Neuronal stem cell (in vitro differentiated cells): ENCODE measurements at regions not wholly inside any gene's neighbourhood (a gene's known extent, or its start where the extent isn't known, plus 50 kb on each side); places are given as distances from the start of the nearest gene placed in this dataset.
A peak's percentile ranks its signal among the peaks of the same experiment; 100 is the strongest.

Source experiments
- DNase-seq: peaks from one replicate; pipeline ENCODE4 v3.0.0-alpha.2; 2013; ENCODE audit warnings: low spot score
- H2AFZ ChIP-seq: one replicate; pipeline ENCODE4 v1.6.1; 2013; ENCODE audit warnings: mild to moderate bottlenecking, low read length, inconsistent platforms
- H2AK5ac ChIP-seq: 2 replicates; pipeline ENCODE4 v1.6.1; 2013; ENCODE audit warnings: low read depth, mild to moderate bottlenecking, inconsistent platforms, low read length, moderate library complexity, mixed read lengths
- H2BK120ac ChIP-seq: 2 replicates; pipeline ENCODE4 v1.6.1; 2013; ENCODE audit warnings: low read depth, mild to moderate bottlenecking, inconsistent platforms, low read length, moderate library complexity, mixed read lengths
- H2BK12ac ChIP-seq: one replicate; pipeline ENCODE4 v1.6.1; 2013; ENCODE audit warnings: low read length, inconsistent platforms
- H2BK15ac ChIP-seq: 2 replicates; pipeline ENCODE4 v1.6.1; 2013; ENCODE audit warnings: mild to moderate bottlenecking, low read length, inconsistent platforms, mixed read lengths
- H2BK5ac ChIP-seq: one replicate; pipeline ENCODE4 v1.6.1; 2013; ENCODE audit warnings: inconsistent platforms, mild to moderate bottlenecking, low read length, moderate library complexity
- H3K14ac ChIP-seq: one replicate; pipeline ENCODE4 v1.6.1; 2013; ENCODE audit warnings: low read length, inconsistent platforms
- H3K18ac ChIP-seq: 2 replicates; pipeline ENCODE4 v1.6.1; 2013; ENCODE audit warnings: low read length, inconsistent platforms
- H3K23ac ChIP-seq: 2 replicates; pipeline ENCODE4 v1.6.1; 2013; ENCODE audit warnings: low read depth, mild to moderate bottlenecking, mixed read lengths, low read length, inconsistent platforms; ENCODE audit not compliant: poor library complexity
- H3K27ac ChIP-seq: replicated peaks from 3 replicates; pipeline ENCODE4 v1.5.1; 2013; ENCODE audit warnings: low read length, inconsistent platforms
- H3K27me3 ChIP-seq, 3 experiments: 2 replicates each; pipeline ENCODE4 v1.6.1; 2013; ENCODE audit warnings: low read length in 3 of 3, mild to moderate bottlenecking in 2 of 3, inconsistent platforms in 1 of 3, low read depth in 1 of 3, mixed read lengths in 1 of 3, moderate library complexity in 1 of 3; ENCODE audit not compliant: control insufficient read depth in 3 of 3, insufficient read depth in 3 of 3
- H3K36me3 ChIP-seq, 2 donors: replicated peaks in 1 of 2; 2 replicates each; pipeline ENCODE4 v1.6.1; 2013; ENCODE audit warnings: low read length in 2 of 2; ENCODE audit not compliant: control insufficient read depth in 2 of 2, insufficient read depth in 2 of 2
- H3K4ac ChIP-seq: 2 replicates; pipeline ENCODE4 v1.6.1; 2013; ENCODE audit warnings: inconsistent platforms, mild to moderate bottlenecking, low read length, moderate library complexity
- H3K4me1 ChIP-seq, 2 donors: 1 replicate in 1 of 2; 2 replicates in 1 of 2; pipeline ENCODE4 v1.6.1; 2013; ENCODE audit warnings: low read length in 2 of 2, low read depth in 1 of 2; ENCODE audit not compliant: control insufficient read depth in 2 of 2, insufficient read depth in 1 of 2
- H3K4me2 ChIP-seq: one replicate; pipeline ENCODE4 v1.6.1; 2013; ENCODE audit warnings: mild to moderate bottlenecking, low read length, inconsistent platforms; ENCODE audit not compliant: insufficient read depth, poor library complexity, severe bottlenecking
- H3K4me3 ChIP-seq, 2 donors: 2 replicates each; pipeline ENCODE4 v1.5.1; 2013; ENCODE audit warnings: low read length in 2 of 2, mild to moderate bottlenecking in 2 of 2, inconsistent platforms in 1 of 2, moderate library complexity in 1 of 2
- H3K79me1 ChIP-seq: one replicate; pipeline ENCODE4 v1.6.1; 2013; ENCODE audit warnings: low read depth, mild to moderate bottlenecking, inconsistent platforms, low read length, moderate library complexity
- H3K9ac ChIP-seq: one replicate; pipeline ENCODE4 v1.6.1; 2013; ENCODE audit warnings: mild to moderate bottlenecking, low read depth, low read length, inconsistent platforms; ENCODE audit not compliant: poor library complexity
- H3K9me3 ChIP-seq, 2 donors: replicated peaks in 1 of 2; 2 replicates each; pipeline versions ENCODE3 to v1.6.1; 2013; ENCODE audit warnings: low read length in 2 of 2, mild to moderate bottlenecking in 2 of 2, inconsistent platforms in 1 of 2, low read depth in 1 of 2, mixed read lengths in 1 of 2, moderate library complexity in 1 of 2; ENCODE audit not compliant: control insufficient read depth in 2 of 2, insufficient read depth in 1 of 2
- H4K8ac ChIP-seq: one replicate; pipeline ENCODE4 v1.6.1; 2013; ENCODE audit warnings: low read depth, mild to moderate bottlenecking, inconsistent platforms, low read length, moderate library complexity
- H4K91ac ChIP-seq: one replicate; pipeline ENCODE4 v1.6.1; 2013; ENCODE audit warnings: low read length, low read depth, mild to moderate bottlenecking, inconsistent platforms; ENCODE audit not compliant: poor library complexity
- WGBS, 2 donors: extraction: QIAGEN DNeasy Blood & Tissue Kit; methylation state at CpG; one replicate each; pipeline ENCODE4 v1.1.7; 2013; ENCODE audit warnings: missing lambda C conversion rate in 2 of 2, mixed read lengths in 1 of 2; ENCODE audit not compliant: insufficient read length in 2 of 2, insufficient replicate concordance in 1 of 2; ENCODE audit errors: extremely low coverage in 2 of 2; 5-methylcytosine and 5-hydroxymethylcytosine counted together

GRCh38 chr2:239805043-239805329 lies 220.2 kb downstream of the NDUFA10 start:
- H3K36me3 ChIP-seq = no peaks in the 10 kb centered on the region
- H3K23ac ChIP-seq = no peak overlapping the region
- H2BK15ac ChIP-seq = no peak overlapping the region
- no peak overlapping the region for H3K4me2 ChIP-seq
- H2AK5ac ChIP-seq = no peak overlapping the region
- peaks cover 0 to 7% (median 0%) of the 10 kb centered on the region in 3 experiments for H3K27me3 ChIP-seq
- H4K91ac ChIP-seq = no peak overlapping the region
- H3K18ac ChIP-seq = no peak overlapping the region
- H3K9ac ChIP-seq = no peak overlapping the region
- no peak for DNase-seq
- no peak overlapping the region for H3K4ac ChIP-seq
- no peak overlapping the region for H2BK120ac ChIP-seq
- H3K4me1 ChIP-seq = peaks cover 0 to 16% of the 10 kb centered on the region in 2 donors
- no peak overlapping the region for H3K14ac ChIP-seq
- no peak overlapping the region for H2BK5ac ChIP-seq
- no peaks in the 10 kb centered on the region for H3K9me3 ChIP-seq
- no CpG with 5 or more reads among the region's 12 CpGs for WGBS, 2 donors
- H3K27ac ChIP-seq = no peak overlapping the region
- H2AFZ ChIP-seq = no peak overlapping the region
- H3K79me1 ChIP-seq = no peaks in the 10 kb centered on the region
- H3K4me3 ChIP-seq = no peak overlapping the region
- no peak overlapping the region for H2BK12ac ChIP-seq
- H4K8ac ChIP-seq = no peak overlapping the region

GRCh38 chr2:239804161-239805042 lies 220.7 kb downstream of the NDUFA10 start:
- DNase-seq = no peak
- no CpG with 5 or more reads among the region's 18 CpGs for WGBS, 2 donors
- H3K9me3 ChIP-seq = no peaks in the 10 kb centered on the region

GRCh38 chr2:239803766-239804115 lies 221.4 kb downstream of the NDUFA10 start:
- Histone ChIP-seq H3K4me3 (no peak overlapping the region), H3K9ac (no peak overlapping the region), H3K27me3 (peaks cover 0 to 7% (median 0%) of the 10 kb centered on the region in 3 experiments), H2BK120ac (peak overlapping the region; percentile 35), H2AFZ (peak overlapping the region; percentile 32), H4K8ac (no peak overlapping the region), H3K4me1 (peaks cover 0 to 15% of the 10 kb centered on the region in 2 donors), H3K14ac (no peak overlapping the region), H3K36me3 (no peaks in the 10 kb centered on the region), H2BK12ac (no peak overlapping the region), H3K4ac (no peak overlapping the region), H3K27ac (no peak overlapping the region), H3K23ac (no peak overlapping the region), H2BK15ac (peak overlapping the region; percentile 92), H3K18ac (peak overlapping the region; percentile 94), H3K9me3 (no peaks in the 10 kb centered on the region), H3K4me2 (no peak overlapping the region), H3K79me1 (no peaks in the 10 kb centered on the region), H2AK5ac (peak overlapping the region; percentile 89), H2BK5ac (no peak overlapping the region), H4K91ac (no peak overlapping the region)
- WGBS, 2 donors = no CpG with 5 or more reads among the region's 13 CpGs
- DNase-seq = no peak

More at GRCh38 chr2:239804161-239805042, 220.7 kb downstream of the NDUFA10 start:
- no peak overlapping the region for H3K27ac ChIP-seq
- H4K91ac ChIP-seq = peak overlapping the region; percentile 34
- peak overlapping the region; percentile 89 for H2AK5ac ChIP-seq
- peak overlapping the region; percentile 32 for H2AFZ ChIP-seq
- peaks cover 0 to 7% (median 0%) of the 10 kb centered on the region in 3 experiments for H3K27me3 ChIP-seq
- H3K14ac ChIP-seq = peak overlapping the region; percentile 25
- H3K4me1 ChIP-seq = peaks cover 0 to 16% of the 10 kb centered on the region in 2 donors
- no peak overlapping the region for H4K8ac ChIP-seq
- peak overlapping the region; percentile 35 for H2BK120ac ChIP-seq
- H2BK5ac ChIP-seq = no peak overlapping the region
- peak overlapping the region; percentile 33 for H3K9ac ChIP-seq
- H3K4me3 ChIP-seq = peak overlapping the region in 1 of 2 donors; percentile 3
- H2BK15ac ChIP-seq = peak overlapping the region; percentile 92
- peak overlapping the region; percentile 25 for H3K23ac ChIP-seq
- H3K4ac ChIP-seq = peak overlapping the region; percentile 87
- peak overlapping the region; percentile 77 for H2BK12ac ChIP-seq
- no peak overlapping the region for H3K4me2 ChIP-seq
- no peaks in the 10 kb centered on the region for H3K79me1 ChIP-seq
- peak overlapping the region; percentile 94 for H3K18ac ChIP-seq
- H3K36me3 ChIP-seq = no peaks in the 10 kb centered on the region

- H3K36me3 ChIP-seq = no peaks in the 10 kb centered on the region
- no peak overlapping the region for H2AFZ ChIP-seq
- H3K4me1 ChIP-seq = peaks cover 0 to 15% of the 10 kb centered on the region in 2 donors
- H3K27me3 ChIP-seq = peaks cover 0 to 7% (median 0%) of the 10 kb centered on the region in 3 experiments
- no peak overlapping the region for H3K27ac ChIP-seq
- DNase-seq = no peak
- H3K4me2 ChIP-seq = no peak overlapping the region
- H3K14ac ChIP-seq = no peak overlapping the region
- H2BK120ac ChIP-seq = no peak overlapping the region
- H4K8ac ChIP-seq = no peak overlapping the region
- peak overlapping the region; percentile 76 for H3K18ac ChIP-seq
- no CpG with 5 or more reads among the region's 21 CpGs for WGBS, 2 donors
- no peaks in the 10 kb centered on the region for H3K9me3 ChIP-seq
- H2BK15ac ChIP-seq = no peak overlapping the region
- H3K23ac ChIP-seq = no peak overlapping the region
- no peak overlapping the region for H2BK5ac ChIP-seq
- peak overlapping the region; percentile 17 for H3K9ac ChIP-seq
- H2BK12ac ChIP-seq = no peak overlapping the region
- no peak overlapping the region for H3K4ac ChIP-seq
- H3K4me3 ChIP-seq = no peak overlapping the region
- no peak overlapping the region for H4K91ac ChIP-seq
- no peak overlapping the region for H2AK5ac ChIP-seq
- H3K79me1 ChIP-seq = no peaks in the 10 kb centered on the region
Observed at GRCh38 chr2:239803102-239803765, 221.9 kb downstream of the NDUFA10 start.
